Ishikawa (cell line): ENCODE measurements at regions not wholly inside any gene's neighbourhood (a gene's known extent, or its start where the extent isn't known, plus 50 kb on each side); places are given as distances from the start of the nearest gene placed in this dataset.

ENCODE experiments used
- CEBPB ChIP-seq: IDR thresholded peaks from 2 replicates; pipeline ENCODE4 v1.6.1; 2012
- CREB1 ChIP-seq: IDR thresholded peaks from 2 replicates; pipeline ENCODE4 v1.6.1; 2012; ENCODE audit warnings: low read depth
- EGR1 ChIP-seq: IDR thresholded peaks from 2 replicates; pipeline ENCODE4 v1.6.1; 2012
- MAX ChIP-seq: IDR thresholded peaks from 2 replicates; pipeline ENCODE4 v1.6.1; 2012
- USF1 ChIP-seq: IDR thresholded peaks from 2 replicates; pipeline ENCODE4 v1.6.1; 2012

- TF ChIP-seq MAX (no peak), CREB1 (no peak), EGR1 (no peak), USF1 (no peak), CEBPB (no peak)
Measured at GRCh38 chrX:40158036-40158706, 60.4 kb upstream of the BCOR start.
